ENCODE measurements at regions not wholly inside any gene's neighbourhood (a gene's known extent, or its start where the extent isn't known, plus 50 kb on each side); places are given as distances from the start of the nearest gene placed in this dataset.

GRCh38 chr1:188372821-188373220 is 1544.1 kb downstream of the PLA2G4A start:
- TF ChIP-seq CTCF (IDR thresholded peaks at IDR 0.05) (no peak), POLR2A (IDR thresholded peaks at IDR 0.05) (no peak)

Measured in esophagus squamous epithelium (tissue), 4 donors.